ENCODE measurements at regions not wholly inside any gene's neighbourhood (a gene's known extent, or its start where the extent isn't known, plus 50 kb on each side); places are given as distances from the start of the nearest gene placed in this dataset.

DNA sequence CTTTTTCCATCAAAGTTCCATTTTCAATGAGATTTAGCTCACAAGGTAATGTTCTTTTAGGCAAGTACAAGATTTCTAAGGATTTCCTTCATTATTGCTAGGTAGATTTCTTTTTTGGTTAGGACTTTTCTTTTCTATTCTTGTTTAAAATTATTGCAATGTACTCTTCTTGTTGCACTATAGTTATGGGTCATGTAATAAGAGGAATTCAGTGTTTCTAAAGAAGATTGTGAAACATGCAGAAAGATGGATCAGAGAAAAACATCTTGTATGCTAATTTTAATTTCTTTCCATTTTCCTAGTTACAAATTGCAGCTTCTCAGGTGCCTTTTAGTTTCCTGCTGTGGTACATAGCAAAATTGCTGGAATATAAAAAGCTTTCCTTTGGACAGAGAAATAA lies 56.1 kb downstream of the BTG1 start:
- Mint-ChIP-seq H3K27ac (ENCODE audit: unreplicated experiment) (peak overlapping the region; percentile 39), H3K27me3 (ENCODE audit: low read depth) (no peaks in the 10 kb centered on the region), H3K36me3 (ENCODE audit: low read depth) (no peaks in the 10 kb centered on the region), H3K4me3 (ENCODE audit: unreplicated experiment) (no peak overlapping the region), H3K4me1 (ENCODE audit: low read depth) (peaks cover 31% of the 10 kb centered on the region), H3K9me3 (ENCODE audit: low read depth) (no peaks in the 10 kb centered on the region)
- TF ChIP-seq, protein P1, sequence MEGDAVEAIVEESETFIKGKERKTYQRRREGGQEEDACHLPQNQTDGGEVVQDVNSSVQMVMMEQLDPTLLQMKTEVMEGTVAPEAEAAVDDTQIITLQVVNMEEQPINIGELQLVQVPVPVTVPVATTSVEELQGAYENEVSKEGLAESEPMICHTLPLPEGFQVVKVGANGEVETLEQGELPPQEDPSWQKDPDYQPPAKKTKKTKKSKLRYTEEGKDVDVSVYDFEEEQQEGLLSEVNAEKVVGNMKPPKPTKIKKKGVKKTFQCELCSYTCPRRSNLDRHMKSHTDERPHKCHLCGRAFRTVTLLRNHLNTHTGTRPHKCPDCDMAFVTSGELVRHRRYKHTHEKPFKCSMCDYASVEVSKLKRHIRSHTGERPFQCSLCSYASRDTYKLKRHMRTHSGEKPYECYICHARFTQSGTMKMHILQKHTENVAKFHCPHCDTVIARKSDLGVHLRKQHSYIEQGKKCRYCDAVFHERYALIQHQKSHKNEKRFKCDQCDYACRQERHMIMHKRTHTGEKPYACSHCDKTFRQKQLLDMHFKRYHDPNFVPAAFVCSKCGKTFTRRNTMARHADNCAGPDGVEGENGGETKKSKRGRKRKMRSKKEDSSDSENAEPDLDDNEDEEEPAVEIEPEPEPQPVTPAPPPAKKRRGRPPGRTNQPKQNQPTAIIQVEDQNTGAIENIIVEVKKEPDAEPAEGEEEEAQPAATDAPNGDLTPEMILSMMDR (IDR thresholded peaks at IDR 0.05): no peak
- DNase-seq (ENCODE audit: low spot score): no peak

DNA sequence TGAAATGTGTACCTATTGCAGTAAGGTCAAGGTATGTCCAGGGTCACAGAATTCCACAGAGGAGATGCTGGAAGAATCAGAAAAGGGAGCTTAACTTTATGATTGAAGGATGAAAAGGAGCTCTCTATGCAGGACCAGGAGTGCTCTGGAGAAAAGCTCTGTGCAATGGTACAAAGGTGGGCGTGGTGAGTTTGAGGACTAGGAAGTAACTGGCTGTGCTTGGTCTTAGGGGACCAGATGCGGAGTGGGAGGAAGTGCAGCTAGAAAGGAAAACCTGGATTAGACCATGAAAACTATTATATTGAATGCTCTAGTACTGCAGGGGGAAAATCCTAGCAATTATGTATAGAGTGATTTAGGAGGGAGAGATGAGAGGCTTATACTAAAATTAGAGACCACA lies 56.8 kb downstream of the BTG1 start:
- DNase-seq (ENCODE audit: low spot score): no peak
- TF ChIP-seq, protein P1 (IDR thresholded peaks at IDR 0.05): no peak
- Mint-ChIP-seq H3K4me3 (ENCODE audit: unreplicated experiment) (no peak overlapping the region), H3K4me1 (ENCODE audit: low read depth) (peaks cover 27% of the 10 kb centered on the region), H3K27me3 (ENCODE audit: low read depth) (no peaks in the 10 kb centered on the region), H3K9me3 (ENCODE audit: low read depth) (no peaks in the 10 kb centered on the region), H3K27ac (ENCODE audit: unreplicated experiment) (peak overlapping the region; percentile 56), H3K36me3 (ENCODE audit: low read depth) (no peaks in the 10 kb centered on the region)

DNA sequence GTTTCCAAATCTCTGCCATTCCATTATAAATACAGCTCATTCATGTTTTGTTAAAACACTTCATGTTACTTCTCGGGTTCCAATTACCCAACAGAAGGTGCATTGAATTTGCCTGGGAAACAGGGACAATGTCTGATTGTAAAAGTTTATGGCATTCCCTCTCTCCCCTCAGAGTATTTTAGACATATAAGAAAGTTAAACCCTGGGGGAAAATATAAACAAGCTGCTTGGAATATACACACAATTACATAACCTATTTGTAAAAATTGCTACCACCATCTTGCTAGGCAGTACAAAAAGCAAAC lies 60.0 kb downstream of the BTG1 start:
- Mint-ChIP-seq H3K27ac (ENCODE audit: unreplicated experiment) (no peak overlapping the region), H3K4me3 (ENCODE audit: unreplicated experiment) (no peak overlapping the region), H3K4me1 (ENCODE audit: low read depth) (peaks cover 42% of the 10 kb centered on the region), H3K36me3 (ENCODE audit: low read depth) (no peaks in the 10 kb centered on the region), H3K27me3 (ENCODE audit: low read depth) (no peaks in the 10 kb centered on the region), H3K9me3 (ENCODE audit: low read depth) (no peaks in the 10 kb centered on the region)
- DNase-seq (ENCODE audit: low spot score): no peak
- TF ChIP-seq, protein P1 (IDR thresholded peaks at IDR 0.05): no peak

DNA sequence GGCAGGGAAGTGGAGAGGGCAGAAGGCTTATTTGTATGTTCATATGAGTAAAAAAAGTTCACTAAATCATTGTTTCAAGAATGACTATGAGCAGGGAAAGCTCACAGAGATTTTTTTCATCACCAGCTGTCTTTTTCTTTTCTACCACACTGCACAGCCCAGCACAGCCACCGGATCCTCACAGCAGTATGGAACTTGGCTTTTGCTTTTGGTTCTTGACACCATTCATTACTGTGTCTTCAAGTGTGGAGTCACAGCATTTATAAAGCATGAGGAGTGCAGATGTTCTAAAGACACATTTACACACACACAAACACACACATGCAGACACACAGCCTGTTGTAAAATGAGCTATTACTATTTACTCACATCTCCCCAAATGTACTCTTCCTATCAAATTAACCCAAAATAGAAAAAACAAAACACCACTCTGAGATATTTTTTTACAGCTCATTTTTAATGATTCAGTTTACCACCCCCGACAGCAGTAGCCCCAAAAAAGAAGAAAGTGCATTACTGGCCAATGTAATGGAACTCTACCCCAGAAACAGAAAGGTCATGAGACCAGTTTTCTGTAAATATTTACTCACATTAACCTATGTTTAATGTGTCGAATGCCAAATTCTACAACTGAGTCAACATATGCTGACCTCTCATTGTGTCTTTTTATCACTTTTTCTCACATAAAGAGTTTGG lies 60.5 kb downstream of the BTG1 start:
- Mint-ChIP-seq H3K27ac (ENCODE audit: unreplicated experiment) (no peak overlapping the region), H3K4me1 (ENCODE audit: low read depth) (peaks cover 45% of the 10 kb centered on the region), H3K4me3 (ENCODE audit: unreplicated experiment) (no peak overlapping the region), H3K9me3 (ENCODE audit: low read depth) (no peaks in the 10 kb centered on the region), H3K36me3 (ENCODE audit: low read depth) (no peaks in the 10 kb centered on the region), H3K27me3 (ENCODE audit: low read depth) (no peaks in the 10 kb centered on the region)
- DNase-seq (ENCODE audit: low spot score): no peak
- TF ChIP-seq, protein P1 (IDR thresholded peaks at IDR 0.05): no peak

DNA sequence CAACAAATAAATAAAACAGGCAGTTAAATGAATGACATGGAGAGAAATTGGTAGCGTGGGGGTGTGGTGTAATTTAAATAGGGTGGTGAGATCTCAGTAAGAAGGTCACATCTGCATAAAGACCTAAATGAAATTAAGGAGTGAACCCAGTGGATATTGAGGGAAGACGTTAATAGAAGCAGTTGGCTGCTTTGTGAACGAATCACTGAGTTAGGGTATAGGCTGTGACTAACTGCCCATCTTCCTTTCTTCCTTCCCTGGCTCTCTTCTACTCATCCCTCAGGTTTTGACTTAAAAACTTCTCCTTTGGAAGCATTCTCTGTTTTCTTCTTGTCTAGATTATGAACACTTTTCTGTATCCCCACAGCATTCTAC lies 64.7 kb downstream of the BTG1 start:
- TF ChIP-seq, protein P1 (IDR thresholded peaks at IDR 0.05): no peak
- no peaks in the 10 kb centered on the region for H3K27me3 Mint-ChIP-seq (ENCODE audit: low read depth)
- no peaks in the 10 kb centered on the region for H3K36me3 Mint-ChIP-seq (ENCODE audit: low read depth)
- no peak for DNase-seq (ENCODE audit: low spot score)
- no peaks in the 10 kb centered on the region for H3K9me3 Mint-ChIP-seq (ENCODE audit: low read depth)
- H3K4me1 Mint-ChIP-seq (ENCODE audit: low read depth): peaks cover 70% of the 10 kb centered on the region
- H3K27ac Mint-ChIP-seq (ENCODE audit: unreplicated experiment): peak overlapping the region; percentile 64
- no peak overlapping the region for H3K4me3 Mint-ChIP-seq (ENCODE audit: unreplicated experiment)
